ENCODE measurements at regions not wholly inside any gene's neighbourhood (a gene's known extent, or its start where the extent isn't known, plus 50 kb on each side); places are given as distances from the start of the nearest gene placed in this dataset.

DNA sequence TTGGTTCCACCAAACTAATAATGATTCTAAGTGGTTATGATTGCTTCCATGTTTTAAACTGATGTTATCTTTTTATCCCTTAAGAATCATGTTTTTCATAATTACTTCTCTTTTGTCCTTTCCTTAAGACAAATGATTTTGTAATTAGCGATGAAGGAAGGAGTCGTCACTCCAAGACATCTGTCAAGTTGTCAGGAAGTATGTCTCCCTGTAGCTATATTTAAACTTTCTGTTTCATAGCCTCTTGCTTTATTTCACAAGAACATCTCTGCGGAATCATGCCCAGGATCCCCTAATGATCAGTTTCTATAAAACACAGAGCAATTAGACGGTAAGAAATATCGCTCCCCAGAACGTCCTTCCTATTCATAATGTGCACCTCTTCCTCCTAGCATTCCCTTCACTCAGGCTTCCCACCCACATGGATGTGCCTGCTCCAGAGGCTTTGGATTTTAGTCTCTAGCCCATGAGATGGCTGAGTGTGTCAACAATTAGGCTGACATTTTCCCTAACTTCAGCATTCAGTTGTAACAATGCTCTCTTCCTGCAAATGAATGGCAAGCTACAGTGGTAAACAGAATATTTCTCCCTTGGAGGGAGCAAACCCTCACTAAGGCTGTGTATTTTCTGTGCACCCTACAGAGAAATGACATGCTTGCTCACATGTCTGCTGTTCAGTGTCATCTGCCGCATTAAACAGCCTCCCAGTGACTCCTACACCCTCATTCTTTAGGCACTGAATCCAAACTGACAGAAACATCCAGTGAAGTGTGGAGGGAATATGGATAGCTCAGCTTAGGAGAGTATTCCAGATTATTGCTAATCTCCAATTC, 879.6 kb upstream of the CELF4 start:
- TF ChIP-seq, protein P1, sequence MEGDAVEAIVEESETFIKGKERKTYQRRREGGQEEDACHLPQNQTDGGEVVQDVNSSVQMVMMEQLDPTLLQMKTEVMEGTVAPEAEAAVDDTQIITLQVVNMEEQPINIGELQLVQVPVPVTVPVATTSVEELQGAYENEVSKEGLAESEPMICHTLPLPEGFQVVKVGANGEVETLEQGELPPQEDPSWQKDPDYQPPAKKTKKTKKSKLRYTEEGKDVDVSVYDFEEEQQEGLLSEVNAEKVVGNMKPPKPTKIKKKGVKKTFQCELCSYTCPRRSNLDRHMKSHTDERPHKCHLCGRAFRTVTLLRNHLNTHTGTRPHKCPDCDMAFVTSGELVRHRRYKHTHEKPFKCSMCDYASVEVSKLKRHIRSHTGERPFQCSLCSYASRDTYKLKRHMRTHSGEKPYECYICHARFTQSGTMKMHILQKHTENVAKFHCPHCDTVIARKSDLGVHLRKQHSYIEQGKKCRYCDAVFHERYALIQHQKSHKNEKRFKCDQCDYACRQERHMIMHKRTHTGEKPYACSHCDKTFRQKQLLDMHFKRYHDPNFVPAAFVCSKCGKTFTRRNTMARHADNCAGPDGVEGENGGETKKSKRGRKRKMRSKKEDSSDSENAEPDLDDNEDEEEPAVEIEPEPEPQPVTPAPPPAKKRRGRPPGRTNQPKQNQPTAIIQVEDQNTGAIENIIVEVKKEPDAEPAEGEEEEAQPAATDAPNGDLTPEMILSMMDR (IDR thresholded peaks at IDR 0.05) = no peak
- TF ChIP-seq POLR2A (IDR thresholded peaks at IDR 0.05) = no peak
- DNase-seq (no peak), ATAC-seq (no peak)
- Histone ChIP-seq H3K27me3 (no peaks in the 10 kb centered on the region), H3K9me3 (no peaks in the 10 kb centered on the region), H3K36me3 (no peaks in the 10 kb centered on the region), H3K4me3 (no peak overlapping the region), H3K4me1 (no peaks in the 10 kb centered on the region), H3K27ac (no peak overlapping the region)
- WGBS (ENCODE audit: insufficient coverage, low coverage, low lambda C conversion rate, missing lambda C conversion rate) = 39% methylated on average over 7 of the region's 7 CpGs
- intact Hi-C loops (cut with DNase I) = no loop called here

DNA sequence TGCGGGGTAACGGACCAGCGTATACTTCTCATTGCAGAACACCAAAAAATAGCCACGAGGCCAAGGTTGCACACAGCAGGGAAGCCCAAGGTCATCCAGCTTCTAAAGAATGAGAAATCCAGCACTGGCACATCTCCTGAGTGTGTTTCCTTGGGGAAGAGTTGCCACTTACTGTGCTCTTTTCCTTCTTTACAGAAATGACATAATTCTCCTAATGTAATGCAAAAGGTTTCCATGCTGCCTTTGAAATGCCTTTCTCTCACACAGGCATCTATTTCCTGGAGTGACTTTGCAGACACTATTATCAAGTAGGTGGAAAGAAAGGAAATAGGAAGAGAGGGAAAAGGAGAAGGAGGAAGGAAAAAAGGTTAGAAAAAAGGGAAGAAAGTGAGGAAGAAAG, 862.1 kb upstream of the CELF4 start:
- no peak for TF ChIP-seq POLR2A (IDR thresholded peaks at IDR 0.05)
- TF ChIP-seq, protein P1 (IDR thresholded peaks at IDR 0.05) = no peak
- H3K36me3 ChIP-seq = no peaks in the 10 kb centered on the region
- no peaks in the 10 kb centered on the region for H3K4me1 ChIP-seq
- intact Hi-C loops (cut with DNase I) = no loop called here
- no peak for DNase-seq
- H3K9me3 ChIP-seq = no peaks in the 10 kb centered on the region
- H3K27ac ChIP-seq = no peak overlapping the region
- WGBS (ENCODE audit: insufficient coverage, low coverage, low lambda C conversion rate, missing lambda C conversion rate) = 69% methylated on average over 4 of the region's 4 CpGs
- H3K27me3 ChIP-seq = no peaks in the 10 kb centered on the region
- H3K4me3 ChIP-seq = no peak overlapping the region
- no peak for ATAC-seq

DNA sequence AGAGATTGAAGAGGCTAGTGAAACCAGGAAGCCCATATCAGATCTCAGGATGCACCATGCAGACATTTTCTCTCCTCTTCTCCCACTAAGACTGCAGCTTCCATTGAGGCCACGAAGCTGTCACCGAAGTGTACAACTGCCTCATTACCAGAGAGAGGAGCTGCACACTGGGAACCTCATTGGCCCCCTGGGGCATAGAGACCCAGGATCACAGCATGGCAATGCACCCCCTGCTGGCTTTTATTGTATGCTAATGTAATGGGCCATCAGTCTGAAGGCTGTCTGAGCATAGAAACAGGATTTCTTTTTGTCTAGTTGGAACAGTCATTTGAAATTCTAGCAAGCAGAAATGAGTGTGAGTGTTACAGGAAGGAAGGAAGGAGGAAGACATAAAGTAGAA, 861.6 kb upstream of the CELF4 start:
- Histone ChIP-seq H3K4me3 (no peak overlapping the region), H3K27me3 (no peaks in the 10 kb centered on the region), H3K4me1 (no peaks in the 10 kb centered on the region), H3K9me3 (no peaks in the 10 kb centered on the region), H3K36me3 (no peaks in the 10 kb centered on the region), H3K27ac (no peak overlapping the region)
- intact Hi-C loops (cut with DNase I) = no loop called here
- TF ChIP-seq, protein P1 (IDR thresholded peaks at IDR 0.05) = no peak
- no peak for TF ChIP-seq POLR2A (IDR thresholded peaks at IDR 0.05)
- no CpG with 5 or more reads among the region's 2 CpGs for WGBS (ENCODE audit: insufficient coverage, low coverage, low lambda C conversion rate, missing lambda C conversion rate)
- no peak for DNase-seq
- no peak for ATAC-seq

DNA sequence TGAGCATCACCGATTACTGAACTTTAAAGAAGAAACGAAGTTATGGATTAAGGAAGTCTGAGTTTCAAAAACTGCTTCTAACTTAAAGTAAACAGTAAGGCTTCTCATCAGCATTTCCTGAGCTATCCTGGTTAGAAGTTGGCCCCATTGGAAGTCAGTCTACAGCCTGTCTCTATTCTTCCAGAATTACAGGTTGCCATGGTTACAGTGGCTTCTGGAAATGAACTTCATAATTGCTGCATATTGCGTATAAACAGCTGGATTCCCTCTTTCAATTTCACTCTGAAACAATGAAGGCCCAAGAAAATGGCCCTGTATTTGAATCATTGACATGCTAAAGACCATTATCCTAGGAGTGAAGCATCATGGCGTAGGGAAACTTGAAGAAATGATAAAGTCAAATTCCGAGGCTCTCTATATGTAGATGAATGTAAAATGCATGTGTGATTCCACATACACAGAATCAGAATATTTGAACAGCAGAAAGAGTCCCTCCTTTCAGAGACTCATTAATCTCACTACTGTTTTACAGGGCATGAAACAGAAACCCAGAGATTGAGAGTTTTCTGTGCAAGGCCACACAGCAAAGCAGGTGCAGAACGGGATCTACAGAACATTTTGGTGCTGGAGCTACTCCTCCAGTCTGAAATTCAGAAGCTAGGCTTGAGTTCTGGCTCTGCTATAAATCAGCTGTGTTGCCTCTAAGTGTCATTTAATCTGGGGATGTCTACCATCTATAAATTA, 856.4 kb upstream of the CELF4 start:
- ATAC-seq = no peak
- intact Hi-C loops (cut with DNase I) = no loop called here
- Histone ChIP-seq H3K4me1 (no peaks in the 10 kb centered on the region), H3K27me3 (no peaks in the 10 kb centered on the region), H3K27ac (no peak overlapping the region), H3K9me3 (no peaks in the 10 kb centered on the region), H3K36me3 (no peaks in the 10 kb centered on the region), H3K4me3 (no peak overlapping the region)
- TF ChIP-seq POLR2A (IDR thresholded peaks at IDR 0.05) = no peak
- TF ChIP-seq, protein P1 (IDR thresholded peaks at IDR 0.05) = no peak
- DNase-seq = no peak
- 47% methylated on average over 6 of the region's 6 CpGs for WGBS (ENCODE audit: insufficient coverage, low coverage, low lambda C conversion rate, missing lambda C conversion rate)
